ENCODE measurements at regions not wholly inside any gene's neighbourhood (a gene's known extent, or its start where the extent isn't known, plus 50 kb on each side); places are given as distances from the start of the nearest gene placed in this dataset.

DNA sequence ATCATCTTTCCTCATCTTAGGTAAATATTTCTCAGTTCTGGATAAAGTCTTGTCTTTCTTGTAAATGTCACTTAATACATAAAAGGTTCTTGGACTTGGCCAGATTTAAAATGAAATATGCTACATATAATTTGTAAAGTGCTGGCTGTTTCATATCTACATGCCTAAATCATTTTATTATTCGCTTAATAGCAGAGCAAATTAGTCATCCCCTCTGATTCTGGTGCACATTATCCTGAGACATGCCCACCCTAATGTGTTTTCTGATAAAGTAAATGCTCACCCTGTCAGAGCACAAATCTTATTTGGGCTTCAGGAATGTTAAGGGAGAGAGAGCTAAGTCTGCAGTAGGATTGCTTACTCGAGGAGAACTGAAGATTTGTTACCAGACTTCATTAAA is 166.5 kb upstream of the IZUMO3 start:
- Mint-ChIP-seq H3K36me3 (ENCODE audit: insufficient read depth) (no peaks in the 10 kb centered on the region), H3K4me1 (ENCODE audit: low read depth) (no peaks in the 10 kb centered on the region), H3K27me3 (no peaks in the 10 kb centered on the region), H3K4me3 (ENCODE audit: low read depth) (no peak overlapping the region), H3K27ac (no peak overlapping the region), H3K9me3 (ENCODE audit: low read depth) (no peaks in the 10 kb centered on the region)
- TF ChIP-seq, protein P1, sequence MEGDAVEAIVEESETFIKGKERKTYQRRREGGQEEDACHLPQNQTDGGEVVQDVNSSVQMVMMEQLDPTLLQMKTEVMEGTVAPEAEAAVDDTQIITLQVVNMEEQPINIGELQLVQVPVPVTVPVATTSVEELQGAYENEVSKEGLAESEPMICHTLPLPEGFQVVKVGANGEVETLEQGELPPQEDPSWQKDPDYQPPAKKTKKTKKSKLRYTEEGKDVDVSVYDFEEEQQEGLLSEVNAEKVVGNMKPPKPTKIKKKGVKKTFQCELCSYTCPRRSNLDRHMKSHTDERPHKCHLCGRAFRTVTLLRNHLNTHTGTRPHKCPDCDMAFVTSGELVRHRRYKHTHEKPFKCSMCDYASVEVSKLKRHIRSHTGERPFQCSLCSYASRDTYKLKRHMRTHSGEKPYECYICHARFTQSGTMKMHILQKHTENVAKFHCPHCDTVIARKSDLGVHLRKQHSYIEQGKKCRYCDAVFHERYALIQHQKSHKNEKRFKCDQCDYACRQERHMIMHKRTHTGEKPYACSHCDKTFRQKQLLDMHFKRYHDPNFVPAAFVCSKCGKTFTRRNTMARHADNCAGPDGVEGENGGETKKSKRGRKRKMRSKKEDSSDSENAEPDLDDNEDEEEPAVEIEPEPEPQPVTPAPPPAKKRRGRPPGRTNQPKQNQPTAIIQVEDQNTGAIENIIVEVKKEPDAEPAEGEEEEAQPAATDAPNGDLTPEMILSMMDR (IDR thresholded peaks at IDR 0.05; ENCODE audit: unreplicated experiment) = no peak
- no peak for DNase-seq (ENCODE audit: low spot score, unreplicated experiment)

- Mint-ChIP-seq H3K9me3 (ENCODE audit: low read depth) (no peaks in the 10 kb centered on the region), H3K4me3 (ENCODE audit: low read depth) (no peak overlapping the region), H3K4me1 (ENCODE audit: low read depth) (no peaks in the 10 kb centered on the region), H3K27me3 (no peaks in the 10 kb centered on the region), H3K36me3 (ENCODE audit: insufficient read depth) (no peaks in the 10 kb centered on the region), H3K27ac (no peak overlapping the region)
- DNase-seq (ENCODE audit: low spot score, unreplicated experiment) = no peak
- TF ChIP-seq, protein P1 (IDR thresholded peaks at IDR 0.05; ENCODE audit: unreplicated experiment) = no peak
These were observed 163.1 kb upstream of the IZUMO3 start for GRCh38 chr9:24708814-24709213.

DNA sequence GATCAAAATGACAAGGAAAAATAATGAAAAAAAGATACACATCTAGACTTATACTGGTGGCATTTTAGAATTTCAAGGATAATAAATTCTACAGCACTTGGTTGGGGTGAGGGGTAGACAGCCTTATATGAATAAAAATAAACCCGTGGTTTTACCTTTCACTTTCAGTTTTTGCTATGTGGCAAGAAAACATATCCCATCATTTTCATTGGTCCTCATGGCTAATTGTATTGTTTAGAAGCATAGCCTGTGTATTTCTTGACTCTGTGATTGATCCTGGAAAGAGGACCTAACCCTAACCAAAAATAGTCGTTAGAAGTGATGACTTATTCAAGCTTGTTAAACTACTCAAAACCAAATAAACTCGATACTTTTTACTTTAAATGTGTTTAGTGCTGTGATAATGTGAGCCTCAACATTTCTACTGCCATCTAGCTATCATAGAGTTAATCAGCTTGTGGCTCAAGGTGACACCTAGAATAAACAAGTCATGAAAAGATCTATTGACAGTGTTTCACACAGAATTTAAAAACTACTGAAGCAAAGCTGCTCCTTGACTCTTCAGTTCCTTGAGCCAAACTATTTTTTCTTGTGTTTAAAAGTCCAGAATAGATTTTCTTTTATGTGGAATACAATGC is 153.3 kb upstream of the IZUMO3 start:
- no peak for DNase-seq (ENCODE audit: low spot score, unreplicated experiment)
- no peaks in the 10 kb centered on the region for H3K27me3 Mint-ChIP-seq
- no peaks in the 10 kb centered on the region for H3K9me3 Mint-ChIP-seq (ENCODE audit: low read depth)
- no peaks in the 10 kb centered on the region for H3K36me3 Mint-ChIP-seq (ENCODE audit: insufficient read depth)
- no peak overlapping the region for H3K27ac Mint-ChIP-seq
- peaks cover 2% of the 10 kb centered on the region for H3K4me1 Mint-ChIP-seq (ENCODE audit: low read depth)
- no peak overlapping the region for H3K4me3 Mint-ChIP-seq (ENCODE audit: low read depth)
- TF ChIP-seq, protein P1 (IDR thresholded peaks at IDR 0.05; ENCODE audit: unreplicated experiment) = no peak

DNA sequence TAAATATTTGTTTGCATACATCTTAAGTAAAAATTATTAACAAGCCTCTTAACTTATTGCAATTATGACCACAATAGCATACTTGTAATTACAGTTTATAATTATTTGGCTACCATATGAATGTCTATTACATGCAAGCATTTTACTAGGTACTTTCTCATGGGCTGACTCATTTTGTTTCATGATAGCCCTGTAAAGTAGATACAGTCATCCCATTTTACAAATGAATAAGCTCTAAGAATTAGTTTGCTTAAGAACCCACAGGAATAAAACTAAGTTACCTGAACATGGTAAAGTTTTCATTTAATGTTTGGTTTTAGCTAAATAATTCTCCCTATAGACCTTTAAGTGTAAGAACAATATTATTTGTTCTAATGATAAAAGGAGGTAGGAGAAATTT is 126.6 kb upstream of the IZUMO3 start:
- Mint-ChIP-seq H3K4me3 (ENCODE audit: low read depth) (no peak overlapping the region), H3K27ac (no peak overlapping the region), H3K4me1 (ENCODE audit: low read depth) (no peaks in the 10 kb centered on the region), H3K36me3 (ENCODE audit: insufficient read depth) (no peaks in the 10 kb centered on the region), H3K27me3 (no peaks in the 10 kb centered on the region), H3K9me3 (ENCODE audit: low read depth) (peaks cover 6% of the 10 kb centered on the region)
- no peak for DNase-seq (ENCODE audit: low spot score, unreplicated experiment)
- TF ChIP-seq, protein P1 (IDR thresholded peaks at IDR 0.05; ENCODE audit: unreplicated experiment) = no peak

- no peaks in the 10 kb centered on the region for H3K36me3 Mint-ChIP-seq (ENCODE audit: insufficient read depth)
- H3K27ac Mint-ChIP-seq = no peak overlapping the region
- TF ChIP-seq, protein P1 (IDR thresholded peaks at IDR 0.05; ENCODE audit: unreplicated experiment) = no peak
- DNase-seq (ENCODE audit: low spot score, unreplicated experiment) = no peak
- no peaks in the 10 kb centered on the region for H3K4me1 Mint-ChIP-seq (ENCODE audit: low read depth)
- no peak overlapping the region for H3K4me3 Mint-ChIP-seq (ENCODE audit: low read depth)
- H3K27me3 Mint-ChIP-seq = no peaks in the 10 kb centered on the region
- peaks cover 29% of the 10 kb centered on the region for H3K9me3 Mint-ChIP-seq (ENCODE audit: low read depth)
These were observed 111.7 kb upstream of the IZUMO3 start for GRCh38 chr9:24657387-24657786.
